ENCODE measurements at regions not wholly inside any gene's neighbourhood (a gene's known extent, or its start where the extent isn't known, plus 50 kb on each side); places are given as distances from the start of the nearest gene placed in this dataset.

GRCh38 chr10:131636841-131637724, 263.7 kb upstream of the PPP2R2D start:
- DNase-seq, result no peak

DNA sequence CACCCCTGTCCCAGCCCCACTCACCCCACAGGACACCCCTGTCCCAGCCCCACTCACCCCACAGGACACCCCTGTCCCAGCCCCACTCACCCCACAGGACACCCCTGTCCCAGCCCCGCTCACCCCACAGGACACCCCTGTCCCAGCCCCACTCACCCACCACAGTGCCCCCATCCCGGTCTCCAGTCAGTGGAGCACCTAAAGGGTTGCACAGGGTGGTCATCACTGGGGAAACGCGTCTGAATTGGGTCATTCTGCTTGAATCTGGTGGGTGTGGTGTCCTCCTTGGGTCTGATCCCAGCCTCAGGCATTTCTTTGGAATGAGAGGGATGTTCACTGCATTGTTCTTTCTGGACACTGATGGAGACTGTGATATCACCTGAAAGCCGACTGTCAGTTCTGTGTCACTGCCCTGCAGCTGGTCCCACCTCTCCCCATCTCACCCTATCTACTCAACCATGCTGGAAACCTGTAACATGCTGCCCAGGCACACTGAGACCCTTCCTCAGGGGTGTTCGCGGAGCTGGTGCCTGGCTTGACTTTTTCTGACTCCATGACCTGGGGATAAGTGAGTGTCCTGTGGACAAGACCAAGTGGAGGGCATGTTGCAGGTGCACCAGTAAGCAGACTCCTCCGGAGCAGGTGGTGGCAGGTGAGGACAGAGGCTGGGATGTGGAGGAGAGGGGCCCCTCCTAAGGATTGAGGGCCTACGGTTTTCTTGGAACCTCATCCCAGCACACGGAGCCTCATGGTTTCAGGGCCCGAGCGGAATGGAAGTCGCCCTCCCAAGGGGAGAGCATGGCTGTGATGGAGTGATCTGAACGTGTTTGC, 262.5 kb upstream of the PPP2R2D start:
- DNase-seq, result no peak

DNA sequence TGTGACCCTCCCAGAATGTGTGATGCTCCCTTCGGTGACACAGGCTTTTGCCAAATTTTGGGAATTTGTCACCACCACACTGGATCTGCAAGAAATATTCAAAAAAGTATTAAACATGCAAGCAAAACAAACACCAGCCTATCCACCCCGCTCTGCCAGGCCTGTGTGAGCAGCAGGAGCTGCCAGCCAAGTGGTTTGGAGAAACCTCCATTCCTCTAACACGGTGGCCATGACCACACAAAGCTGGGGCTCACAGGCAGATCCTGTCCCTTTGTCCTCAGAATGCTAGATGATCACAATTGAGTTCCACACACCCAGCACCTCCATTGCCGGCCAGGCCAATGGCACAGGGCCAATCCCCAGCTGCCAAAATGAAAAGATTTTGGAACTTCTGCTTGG, 261.9 kb upstream of the PPP2R2D start:
- DNase-seq, result no peak

DNA sequence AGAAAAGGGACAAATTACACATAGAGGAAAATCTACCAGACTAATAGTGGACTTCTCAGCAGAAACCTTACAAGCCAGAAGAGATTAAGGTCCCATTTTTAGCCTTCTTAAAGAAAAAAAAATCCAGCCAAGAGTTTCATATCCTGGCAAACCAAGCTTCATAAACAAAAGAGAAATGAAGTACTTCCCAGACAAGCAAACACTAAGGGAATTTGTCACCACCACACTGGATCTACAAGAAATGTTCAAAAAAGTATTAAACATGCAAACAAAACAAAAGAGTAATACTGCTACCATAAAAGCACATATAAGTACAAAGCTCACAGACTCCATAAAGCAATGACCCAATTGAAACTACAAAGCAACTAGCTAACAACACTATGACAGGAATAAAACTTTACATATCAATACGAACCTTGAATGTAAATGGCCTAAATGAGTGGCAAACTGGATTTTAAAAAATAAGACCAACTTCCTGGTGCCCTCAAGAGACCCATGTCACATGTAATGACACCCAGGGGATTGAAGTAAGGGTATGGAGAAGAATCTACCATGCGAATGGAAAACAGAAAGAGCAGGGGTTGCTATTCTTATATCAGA, 260.7 kb upstream of the PPP2R2D start:
- DNase-seq, result no peak

GRCh38 chr10:131641231-131641630, 259.6 kb upstream of the PPP2R2D start:
- DNase-seq, result peak; percentile 82

DNA sequence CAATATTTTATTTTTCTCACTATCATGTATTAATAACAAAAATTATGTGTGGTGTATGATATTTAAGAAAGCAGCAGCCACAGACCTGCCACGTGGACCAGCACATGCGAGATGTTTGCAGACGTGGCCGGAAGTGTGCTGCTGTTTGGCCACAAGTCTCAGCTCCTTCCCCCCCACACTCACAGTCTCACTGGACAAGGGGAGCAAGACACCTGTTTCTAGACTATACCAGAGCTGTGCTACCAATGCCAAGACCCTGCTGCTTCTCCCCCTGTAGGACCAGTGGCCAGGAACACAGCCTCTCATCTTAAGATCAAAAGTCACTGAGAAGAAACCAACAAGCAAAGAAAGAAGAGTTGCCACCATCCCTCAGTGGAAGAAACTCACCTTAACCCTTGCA, 258.9 kb upstream of the PPP2R2D start:
- no peak for DNase-seq

DNA sequence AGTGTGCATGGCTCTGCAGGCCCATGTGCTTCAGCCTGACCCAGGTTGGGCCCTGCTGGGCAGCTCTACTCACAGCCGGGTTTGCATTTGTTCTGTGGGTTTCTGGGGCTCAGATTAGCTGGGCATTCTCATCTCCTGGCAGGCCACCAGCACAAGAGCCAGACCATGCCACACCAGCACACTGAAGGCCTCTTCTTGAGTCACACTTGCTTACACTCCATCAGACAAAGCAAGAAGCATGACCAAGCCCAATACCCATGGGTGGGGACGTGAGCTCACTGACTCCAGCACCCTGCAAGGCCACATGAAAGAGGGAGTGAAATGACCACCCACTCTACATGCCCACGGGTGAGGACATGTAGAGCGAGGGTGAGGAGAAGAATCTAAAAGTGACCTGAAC, 257.8 kb upstream of the PPP2R2D start:
- DNase-seq, result no peak

- DNase-seq, result no peak
Observed at GRCh38 chr10:131644289-131644688, 256.5 kb upstream of the PPP2R2D start.

DNA sequence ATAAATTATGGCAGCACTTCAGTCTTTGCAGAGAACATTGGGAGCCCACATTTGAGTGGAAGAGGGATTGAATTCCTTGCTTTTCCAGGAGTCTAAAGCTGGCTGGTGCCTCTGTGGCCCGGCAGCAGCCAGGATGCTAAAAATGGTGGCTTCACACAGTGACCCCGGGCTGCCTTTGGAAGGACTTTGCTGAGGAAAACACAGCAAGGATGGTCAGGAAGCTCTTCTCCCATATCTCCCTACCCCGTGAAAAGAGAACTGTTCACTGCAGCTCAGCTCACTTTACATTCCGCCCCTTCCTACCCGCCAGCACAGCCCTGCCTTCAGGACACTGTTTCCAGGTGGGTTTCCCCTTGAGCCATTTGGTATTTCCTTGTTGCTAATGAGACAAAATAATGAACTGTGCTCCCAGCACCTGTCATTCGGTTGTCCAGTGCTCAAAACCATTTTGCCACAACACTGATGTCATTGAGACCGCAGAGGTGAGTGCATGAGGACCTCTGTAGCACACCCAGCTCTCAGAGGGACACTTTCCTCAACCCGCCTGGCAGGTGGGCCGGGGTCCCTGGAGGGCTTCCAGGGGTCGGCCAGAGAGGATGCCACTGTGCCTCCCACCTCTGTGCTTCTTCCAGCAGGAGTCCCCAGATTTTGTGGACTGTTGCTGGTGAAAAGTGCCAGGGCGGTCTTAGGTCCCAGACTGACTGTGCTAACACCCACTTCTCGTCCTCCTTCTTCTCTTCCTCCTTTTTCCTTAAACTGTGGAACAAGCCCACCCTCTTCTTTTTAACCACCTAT, 255.7 kb upstream of the PPP2R2D start:
- DNase-seq, result no peak

GRCh38 chr10:131645756-131646155, 255.1 kb upstream of the PPP2R2D start:
- no peak for DNase-seq

DNA sequence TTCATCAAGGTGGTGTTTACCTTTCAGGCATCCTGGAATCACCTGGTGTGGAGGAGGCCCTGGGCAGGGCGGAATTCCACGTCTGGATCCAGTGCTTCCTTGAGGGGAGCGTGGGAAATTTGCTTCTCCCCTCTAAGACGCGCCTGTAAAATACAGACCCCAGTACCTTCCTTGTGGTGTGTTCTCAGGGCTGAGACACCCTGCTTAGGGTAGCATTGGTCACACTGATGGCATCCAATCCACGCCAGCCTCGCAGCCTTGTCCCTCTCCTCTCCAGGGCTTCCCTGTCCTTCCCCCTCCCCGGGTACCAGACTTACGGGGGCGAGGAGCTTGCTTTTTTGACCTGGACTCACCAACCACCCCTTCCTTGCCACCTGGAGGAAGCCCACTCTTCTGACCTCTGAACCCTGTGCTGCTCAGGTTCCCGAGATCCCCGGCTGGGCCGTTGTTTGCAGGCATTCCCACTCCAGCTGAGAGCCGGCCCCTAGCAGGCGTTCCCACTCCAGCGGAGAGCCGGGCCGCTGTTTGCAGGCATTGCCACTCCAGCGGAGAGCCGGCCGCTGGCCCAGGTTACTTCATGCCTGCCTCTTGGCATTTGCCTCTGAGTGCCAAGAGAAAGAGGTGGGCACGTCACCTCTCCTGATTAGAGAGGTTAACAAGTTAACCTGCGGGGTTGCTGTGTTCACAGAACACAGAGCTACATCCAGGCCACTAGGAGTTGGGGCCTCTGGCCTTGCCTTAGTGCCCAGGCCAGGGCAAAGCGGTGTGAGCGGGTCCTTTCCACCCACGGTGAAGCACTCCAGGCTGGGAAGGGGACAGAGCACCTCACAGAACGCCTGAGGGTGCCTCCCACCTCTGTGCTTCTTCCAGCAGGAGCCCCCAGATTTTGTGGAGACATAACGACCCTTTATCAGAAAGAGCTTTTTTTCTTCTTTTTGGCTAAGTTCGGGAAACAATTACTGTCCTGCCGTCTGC, 254.0 kb upstream of the PPP2R2D start:
- no peak for DNase-seq

DNA sequence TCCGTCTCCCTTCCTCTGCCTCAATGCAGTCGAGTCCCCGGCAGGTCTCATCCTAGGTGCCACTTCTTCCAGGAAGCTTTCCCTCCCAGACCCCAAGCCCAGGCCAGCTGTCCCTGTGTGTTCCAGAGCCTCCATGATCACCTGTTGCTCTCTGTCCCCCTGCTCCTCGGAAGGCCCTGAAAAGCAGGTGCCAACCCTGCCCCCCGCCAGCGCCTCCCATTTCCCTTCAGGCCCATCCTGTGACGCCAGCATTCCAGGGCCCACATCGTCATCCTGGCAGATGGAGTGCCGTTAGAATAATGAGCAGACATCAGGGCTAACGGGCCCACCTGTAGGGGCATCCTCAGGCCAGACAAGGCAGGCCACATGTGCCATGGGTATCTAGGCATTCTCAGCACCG, 253.0 kb upstream of the PPP2R2D start:
- DNase-seq, result no peak

DNA sequence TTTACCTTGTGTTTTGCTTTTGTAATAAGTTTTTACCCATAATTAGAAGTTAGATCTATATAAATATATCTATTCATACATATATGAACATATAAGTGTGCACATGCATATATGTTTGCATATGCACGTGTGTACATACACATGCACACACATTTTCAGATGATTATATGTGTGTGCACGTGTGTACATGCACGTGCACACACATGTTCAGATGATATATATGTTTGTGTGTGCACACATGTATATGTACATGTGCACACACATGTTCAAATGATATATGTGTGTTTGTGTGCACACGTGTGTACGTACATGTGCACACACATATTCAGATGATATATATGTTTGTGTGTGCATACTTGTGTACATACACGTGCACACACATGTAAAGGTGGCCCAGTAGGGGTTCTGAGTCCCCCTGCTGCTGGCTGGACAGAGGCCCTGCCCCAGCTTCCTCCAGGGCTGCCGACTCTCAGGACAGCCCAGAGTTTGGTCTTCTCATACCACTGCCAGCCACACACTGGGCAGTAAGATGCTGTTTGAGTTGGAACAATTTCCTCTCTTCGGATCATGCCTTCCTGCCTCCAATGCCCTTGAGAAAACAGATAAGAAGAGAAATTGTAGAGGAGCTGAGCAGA, 252.3 kb upstream of the PPP2R2D start:
- no peak for DNase-seq

DNA sequence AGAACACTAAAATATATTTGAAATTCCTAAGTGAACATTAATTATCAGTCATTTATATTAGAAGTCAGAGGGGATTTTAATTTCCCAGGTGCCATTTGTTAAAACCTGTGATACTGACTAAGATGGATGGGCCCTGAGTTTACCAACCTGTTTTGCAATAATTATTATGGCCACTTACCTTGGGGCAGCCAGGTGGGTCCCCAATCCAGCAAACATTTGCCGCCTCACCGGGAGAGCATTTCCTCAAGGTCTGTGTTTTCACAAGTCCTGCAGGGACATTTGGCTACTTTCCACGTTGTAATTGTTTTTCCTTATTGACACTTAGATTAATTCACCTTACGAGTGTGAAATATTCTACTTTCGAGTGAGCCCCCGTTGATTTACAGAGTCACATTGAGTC, 251.2 kb upstream of the PPP2R2D start:
- no peak for DNase-seq

DNA sequence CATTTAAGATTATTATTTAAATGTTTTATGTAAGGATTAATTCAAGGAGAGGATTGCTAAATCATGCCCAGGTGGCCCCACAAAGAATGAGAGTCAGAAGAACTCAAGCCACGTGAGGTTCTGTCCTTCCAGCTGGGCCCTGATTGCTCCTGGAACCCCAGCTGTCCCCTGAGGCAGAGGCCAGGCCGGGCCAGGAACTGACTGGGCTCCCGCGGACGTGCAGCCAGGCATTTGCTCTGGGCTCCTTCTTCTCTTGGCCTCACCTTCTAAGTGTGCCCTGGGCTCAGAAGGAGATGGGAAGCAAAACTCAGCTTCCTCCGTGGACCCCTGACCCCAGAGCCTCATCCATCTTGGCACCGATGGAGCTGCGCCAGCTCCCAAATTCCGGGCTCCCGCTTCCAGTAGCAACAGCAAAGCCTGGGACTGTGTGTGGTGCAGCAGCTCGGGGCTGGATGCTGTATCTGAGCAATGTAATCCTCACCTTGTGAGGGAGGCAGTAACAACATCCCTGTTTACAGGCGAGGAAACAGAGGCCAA, 250.6 kb upstream of the PPP2R2D start:
- DNase-seq, result no peak

- DNase-seq, result no peak
Observed at GRCh38 chr10:131650771-131651673, 249.8 kb upstream of the PPP2R2D start.

GRCh38 chr10:131651674-131652437, 249.0 kb upstream of the PPP2R2D start:
- DNase-seq, result no peak

GRCh38 chr10:131652438-131653139, 248.2 kb upstream of the PPP2R2D start:
- DNase-seq, result no peak

All from activated CD4-positive, alpha-beta T cell treated with anti-CD3 and anti-CD28 coated beads, Interleukin-2, amount 50 U/mL, for 16 hours (primary cell).